ENCODE measurements at regions not wholly inside any gene's neighbourhood (a gene's known extent, or its start where the extent isn't known, plus 50 kb on each side); places are given as distances from the start of the nearest gene placed in this dataset.

GRCh38 chr20:46816886-46817638 is 77.6 kb upstream of the EYA2 start:
- ChIA-PET CTCF (no interaction called here), POLR2A (interaction anchor here (0.7 to 1.0 kb wide), 2 partner anchors 14 to 17 kb away, joined by 3 to 4 read pairs; no protein-coding TSS in a partner anchor)
- H3K9me3 Mint-ChIP-seq (ENCODE audit: unreplicated experiment): no peaks in the 10 kb centered on the region
- no peak for TF ChIP-seq CTCF (IDR thresholded peaks at IDR 0.05; ENCODE audit: unreplicated experiment)
- intact Hi-C loops (cut with micrococcal nuclease): no loop called here
- DNase-seq (ENCODE audit: unreplicated experiment): no peak
- BruUV-seq (replicated peaks): no TSS peak
- peaks cover 40% of the 10 kb centered on the region for H3K27me3 Mint-ChIP-seq (ENCODE audit: insufficient read depth, unreplicated experiment)
- H3K4me1 Mint-ChIP-seq (ENCODE audit: insufficient read depth, unreplicated experiment): peaks cover 6% of the 10 kb centered on the region
- no peaks in the 10 kb centered on the region for H3K36me3 Mint-ChIP-seq (ENCODE audit: insufficient read depth, unreplicated experiment)
- no peak overlapping the region for H3K27ac Mint-ChIP-seq (ENCODE audit: low read depth, unreplicated experiment)
- no peak overlapping the region for H3K4me3 Mint-ChIP-seq (ENCODE audit: unreplicated experiment)

GRCh38 chr20:46820682-46821081 is 74.0 kb upstream of the EYA2 start:
- ChIA-PET CTCF (no interaction called here), POLR2A (interaction anchor here (0.6 kb wide), 1 partner anchor 375 kb away, joined by 3 read pairs; no protein-coding TSS in a partner anchor)
- Mint-ChIP-seq H3K27me3 (ENCODE audit: insufficient read depth, unreplicated experiment) (peaks cover 40% of the 10 kb centered on the region), H3K9me3 (ENCODE audit: unreplicated experiment) (peaks cover 4% of the 10 kb centered on the region), H3K27ac (ENCODE audit: low read depth, unreplicated experiment) (no peak overlapping the region), H3K4me1 (ENCODE audit: insufficient read depth, unreplicated experiment) (no peaks in the 10 kb centered on the region), H3K36me3 (ENCODE audit: insufficient read depth, unreplicated experiment) (no peaks in the 10 kb centered on the region), H3K4me3 (ENCODE audit: unreplicated experiment) (no peak overlapping the region)
- intact Hi-C loops (cut with micrococcal nuclease): no loop called here
- TF ChIP-seq CTCF (IDR thresholded peaks at IDR 0.05; ENCODE audit: unreplicated experiment): no peak
- no peak for DNase-seq (ENCODE audit: unreplicated experiment)
- BruUV-seq (replicated peaks): no TSS peak

DNA sequence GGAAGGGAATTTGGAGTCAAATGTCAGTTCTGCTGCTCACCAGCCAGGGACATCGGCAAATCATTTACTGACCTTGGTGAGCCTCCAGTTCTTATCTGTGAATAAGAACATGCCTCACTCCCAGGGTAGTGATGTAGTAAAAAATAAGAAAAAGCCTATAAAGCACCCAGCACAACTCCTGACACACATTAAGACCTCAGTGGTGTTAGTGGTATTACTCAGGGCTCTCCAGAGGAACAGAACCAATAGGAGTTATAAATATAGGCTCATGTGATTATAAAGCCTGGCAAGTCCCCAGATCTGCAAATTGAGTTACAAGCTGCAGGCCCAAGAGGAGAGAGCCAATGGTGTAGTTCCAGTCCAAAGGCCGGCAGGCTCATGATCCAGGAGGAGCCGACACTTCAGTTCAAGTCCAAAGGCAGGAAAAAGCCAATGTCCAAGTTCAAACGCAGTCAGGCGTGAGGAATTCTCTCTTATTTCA is 71.3 kb upstream of the EYA2 start:
- Mint-ChIP-seq H3K9me3 (ENCODE audit: unreplicated experiment) (peaks cover 8% of the 10 kb centered on the region), H3K4me1 (ENCODE audit: insufficient read depth, unreplicated experiment) (no peaks in the 10 kb centered on the region), H3K27ac (ENCODE audit: low read depth, unreplicated experiment) (no peak overlapping the region), H3K4me3 (ENCODE audit: unreplicated experiment) (no peak overlapping the region), H3K27me3 (ENCODE audit: insufficient read depth, unreplicated experiment) (peaks cover 28% of the 10 kb centered on the region), H3K36me3 (ENCODE audit: insufficient read depth, unreplicated experiment) (no peaks in the 10 kb centered on the region)
- ChIA-PET CTCF (interaction anchor here (0.7 kb wide), 1 partner anchor 72 kb away, joined by 3 read pairs; no protein-coding TSS in a partner anchor), POLR2A (no interaction called here)
- intact Hi-C loops (cut with micrococcal nuclease): no loop called here
- DNase-seq (ENCODE audit: unreplicated experiment): no peak
- no peak for TF ChIP-seq CTCF (IDR thresholded peaks at IDR 0.05; ENCODE audit: unreplicated experiment)
- no TSS peak for BruUV-seq (replicated peaks)

DNA sequence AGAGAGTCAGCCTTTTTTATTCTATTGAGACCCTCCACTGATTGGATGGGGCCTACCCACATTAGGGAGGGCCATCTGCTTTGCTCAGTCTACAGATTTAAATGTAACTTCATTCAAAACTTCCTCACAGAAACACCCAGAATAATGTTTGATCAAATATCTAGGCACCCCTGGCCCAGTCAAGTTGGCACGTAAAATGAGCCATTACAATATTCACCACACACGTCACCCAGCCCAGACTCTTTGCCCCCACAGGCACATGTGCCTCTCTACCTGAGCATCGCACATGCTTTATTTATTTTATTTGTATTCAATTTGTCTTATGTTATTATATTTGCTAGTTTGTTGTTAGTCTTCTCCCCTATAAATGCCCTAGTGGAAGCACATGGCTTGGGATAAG is 70.9 kb upstream of the EYA2 start:
- Mint-ChIP-seq H3K27ac (ENCODE audit: low read depth, unreplicated experiment) (no peak overlapping the region), H3K9me3 (ENCODE audit: unreplicated experiment) (peaks cover 8% of the 10 kb centered on the region), H3K4me3 (ENCODE audit: unreplicated experiment) (no peak overlapping the region), H3K27me3 (ENCODE audit: insufficient read depth, unreplicated experiment) (peaks cover 24% of the 10 kb centered on the region), H3K4me1 (ENCODE audit: insufficient read depth, unreplicated experiment) (no peaks in the 10 kb centered on the region), H3K36me3 (ENCODE audit: insufficient read depth, unreplicated experiment) (no peaks in the 10 kb centered on the region)
- no TSS peak for BruUV-seq (replicated peaks)
- no peak for TF ChIP-seq CTCF (IDR thresholded peaks at IDR 0.05; ENCODE audit: unreplicated experiment)
- no peak for DNase-seq (ENCODE audit: unreplicated experiment)
- POLR2A ChIA-PET: interaction anchor here (0.7 kb wide), 1 partner anchor 23 kb away, joined by 3 read pairs; no protein-coding TSS in a partner anchor
- CTCF ChIA-PET: interaction anchor here (1.6 kb wide), 1 partner anchor 191 kb away, joined by 3 read pairs; no protein-coding TSS in a partner anchor
- intact Hi-C loops (cut with micrococcal nuclease): no loop called here

All from MCF 10A (cell line).